HepG2 (cell line): ENCODE measurements at regions not wholly inside any gene's neighbourhood (a gene's known extent, or its start where the extent isn't known, plus 50 kb on each side); places are given as distances from the start of the nearest gene placed in this dataset.

ENCODE experiments used
- MLLT10 ChIP-seq: sonication (generic); formaldehyde crosslinking; IDR thresholded peaks from 2 replicates; pipeline ENCODE4 v1.4.0; 2020; ENCODE audit warnings: missing genetic modification reagents
- RBAK ChIP-seq: sonication (generic); formaldehyde crosslinking; IDR thresholded peaks from 2 replicates; pipeline ENCODE4 v1.5.1; 2020; ENCODE audit warnings: mild to moderate bottlenecking, missing genetic modification reagents
- REST ChIP-seq, 2 experiments: IDR thresholded peaks; 2 replicates each; pipeline ENCODE4 v1.6.1; 2011 to 2012; ENCODE audit warnings: low read length in 2 of 2, borderline replicate concordance in 1 of 2, low read depth in 1 of 2, mild to moderate bottlenecking in 1 of 2, moderate library complexity in 1 of 2
- SALL1 ChIP-seq: sonication (generic); formaldehyde crosslinking; IDR thresholded peaks from 2 replicates; pipeline ENCODE4 v1.8.0; 2022; ENCODE audit warnings: mild to moderate bottlenecking, missing genetic modification reagents
- TMF1 ChIP-seq: sonication (generic); formaldehyde crosslinking; IDR thresholded peaks from 2 replicates; pipeline ENCODE4 v1.8.1; 2022; ENCODE audit warnings: low read depth, missing genetic modification reagents
- U2AF2 ChIP-seq: fragments of 200-400 bp; formaldehyde crosslinking; IDR thresholded peaks from 2 replicates; pipeline ENCODE4 v1.6.1; 2017; ENCODE audit warnings: low read depth, mild to moderate bottlenecking, low read length
- ZBTB3 ChIP-seq: sonication (generic); formaldehyde crosslinking; IDR thresholded peaks from 2 replicates; pipeline ENCODE4 v1.4.0; 2020; ENCODE audit warnings: low read depth, mild to moderate bottlenecking, moderate library complexity, missing genetic modification reagents, borderline replicate concordance
- ZBTB7A ChIP-seq: sonication (generic); formaldehyde crosslinking; IDR thresholded peaks from 2 replicates; pipeline ENCODE4 v1.8.0; 2022; ENCODE audit warnings: mild to moderate bottlenecking, missing genetic modification reagents
- ZFP36 ChIP-seq: fragments of 150-350 bp; IDR thresholded peaks from 2 replicates; pipeline ENCODE4 v1.6.1; 2018; ENCODE audit warnings: borderline replicate concordance, low read length, low read depth; ENCODE audit not compliant: partially characterized antibody
- ZNF224 ChIP-seq: sonication (generic); formaldehyde crosslinking; IDR thresholded peaks from 2 replicates; pipeline ENCODE4 v1.5.0; 2020; ENCODE audit warnings: mild to moderate bottlenecking, missing genetic modification reagents
- ZNF326 ChIP-seq: sonication (generic); formaldehyde crosslinking; IDR thresholded peaks from 2 replicates; pipeline ENCODE4 v1.4.0; 2020; ENCODE audit warnings: missing genetic modification reagents, borderline replicate concordance
- ZNF446 ChIP-seq: sonication (generic); formaldehyde crosslinking; IDR thresholded peaks from 2 replicates; pipeline ENCODE4 v1.5.0; 2020; ENCODE audit warnings: mild to moderate bottlenecking, missing genetic modification reagents
- ZNF468 ChIP-seq: sonication (generic); formaldehyde crosslinking; IDR thresholded peaks from 2 replicates; pipeline ENCODE4 v1.8.0; 2022; ENCODE audit warnings: mild to moderate bottlenecking, moderate library complexity, missing genetic modification reagents
- ZNF644 ChIP-seq: IDR thresholded peaks from 2 replicates; pipeline ENCODE4 v1.6.1; 2016; ENCODE audit warnings: low read depth
- ZNF768 ChIP-seq: sonication (generic); formaldehyde crosslinking; IDR thresholded peaks from 2 replicates; pipeline ENCODE4 v1.4.0; 2020; ENCODE audit warnings: missing genetic modification reagents
- TF ChIP-seq, protein P1 (sequence below): IDR thresholded peaks from 2 replicates; pipeline ENCODE4 v1.6.1; 2016; ENCODE audit warnings: low read depth, control low read depth
- TF ChIP-seq, protein P2 (sequence below): sonication (generic); formaldehyde crosslinking; IDR thresholded peaks from 2 replicates; pipeline ENCODE4 v1.5.1; 2020; ENCODE audit warnings: missing genetic modification reagents, mild to moderate bottlenecking, borderline replicate concordance
- TF ChIP-seq, protein P3 (sequence below): sonication (generic); formaldehyde crosslinking; IDR thresholded peaks from 2 replicates; pipeline ENCODE4 v1.5.1; 2020; ENCODE audit warnings: missing genetic modification reagents, mild to moderate bottlenecking, borderline replicate concordance
- TF ChIP-seq, protein P4 (sequence below): sonication (generic); formaldehyde crosslinking; IDR thresholded peaks from 2 replicates; pipeline ENCODE4 v1.4.0; 2020; ENCODE audit warnings: missing genetic modification reagents, borderline replicate concordance

- TF ChIP-seq REST (IDR thresholded peaks at IDR 0.05; ENCODE audit: borderline replicate concordance in 1 of 2, low read depth in 1 of 2, low read length in 2 of 2): peak in 1 of 2 experiments; percentile 43; a peak in 1 of 4 replicates
- TF ChIP-seq ZNF468 (CRISPR knock-in tag): 0 out of 2 replicates have a peak, but pooled peaks have one; percentile 37
- TF ChIP-seq, protein P1, sequence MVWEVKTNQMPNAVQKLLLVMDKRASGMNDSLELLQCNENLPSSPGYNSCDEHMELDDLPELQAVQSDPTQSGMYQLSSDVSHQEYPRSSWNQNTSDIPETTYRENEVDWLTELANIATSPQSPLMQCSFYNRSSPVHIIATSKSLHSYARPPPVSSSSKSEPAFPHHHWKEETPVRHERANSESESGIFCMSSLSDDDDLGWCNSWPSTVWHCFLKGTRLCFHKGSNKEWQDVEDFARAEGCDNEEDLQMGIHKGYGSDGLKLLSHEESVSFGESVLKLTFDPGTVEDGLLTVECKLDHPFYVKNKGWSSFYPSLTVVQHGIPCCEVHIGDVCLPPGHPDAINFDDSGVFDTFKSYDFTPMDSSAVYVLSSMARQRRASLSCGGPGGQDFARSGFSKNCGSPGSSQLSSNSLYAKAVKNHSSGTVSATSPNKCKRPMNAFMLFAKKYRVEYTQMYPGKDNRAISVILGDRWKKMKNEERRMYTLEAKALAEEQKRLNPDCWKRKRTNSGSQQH (CRISPR knock-in tag): peak; percentile 18; the same call in 1 of the 2 replicates
- 0 out of 2 replicates have a peak, but pooled peaks have one; percentile 29 for TF ChIP-seq ZBTB3 (CRISPR knock-in tag)
- TF ChIP-seq SALL1: peak; percentile 27; the same call in 1 of the 2 replicates
- no peak for TF ChIP-seq U2AF2
- no peak for TF ChIP-seq ZNF446 (CRISPR knock-in tag)
- TF ChIP-seq ZNF326 (CRISPR knock-in tag): no peak
- TF ChIP-seq ZNF644: no peak
- TF ChIP-seq MLLT10: no peak
- TF ChIP-seq ZNF768 (CRISPR knock-in tag): peak; percentile 58; the same call in 1 of the 2 replicates
- no peak for TF ChIP-seq TMF1 (CRISPR knock-in tag)
- TF ChIP-seq RBAK (CRISPR knock-in tag): no peak
- TF ChIP-seq, protein P2, sequence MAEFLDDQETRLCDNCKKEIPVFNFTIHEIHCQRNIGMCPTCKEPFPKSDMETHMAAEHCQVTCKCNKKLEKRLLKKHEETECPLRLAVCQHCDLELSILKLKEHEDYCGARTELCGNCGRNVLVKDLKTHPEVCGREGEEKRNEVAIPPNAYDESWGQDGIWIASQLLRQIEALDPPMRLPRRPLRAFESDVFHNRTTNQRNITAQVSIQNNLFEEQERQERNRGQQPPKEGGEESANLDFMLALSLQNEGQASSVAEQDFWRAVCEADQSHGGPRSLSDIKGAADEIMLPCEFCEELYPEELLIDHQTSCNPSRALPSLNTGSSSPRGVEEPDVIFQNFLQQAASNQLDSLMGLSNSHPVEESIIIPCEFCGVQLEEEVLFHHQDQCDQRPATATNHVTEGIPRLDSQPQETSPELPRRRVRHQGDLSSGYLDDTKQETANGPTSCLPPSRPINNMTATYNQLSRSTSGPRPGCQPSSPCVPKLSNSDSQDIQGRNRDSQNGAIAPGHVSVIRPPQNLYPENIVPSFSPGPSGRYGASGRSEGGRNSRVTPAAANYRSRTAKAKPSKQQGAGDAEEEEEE (CRISPR knock-in tag): 0 out of 2 replicates have a peak, but pooled peaks have one; percentile 20
- 0 out of 2 replicates have a peak, but pooled peaks have one; percentile 28 for TF ChIP-seq ZNF224
- no peak for TF ChIP-seq ZFP36
- no peak for TF ChIP-seq ZBTB7A (CRISPR knock-in tag)
- TF ChIP-seq, protein P3, sequence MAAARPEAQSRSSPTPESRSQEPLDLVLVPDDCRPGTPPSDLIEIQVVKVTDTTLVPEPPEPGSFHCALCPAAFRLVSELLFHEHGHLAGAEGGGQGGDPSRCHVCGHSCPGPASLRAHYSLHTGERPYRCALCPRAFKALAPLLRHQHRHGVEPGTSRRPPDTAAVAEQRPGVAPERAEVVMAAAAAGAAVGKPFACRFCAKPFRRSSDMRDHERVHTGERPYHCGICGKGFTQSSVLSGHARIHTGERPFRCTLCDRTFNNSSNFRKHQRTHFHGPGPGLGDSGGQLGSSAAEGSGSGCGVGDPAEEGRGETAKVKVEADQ (CRISPR knock-in tag): peak; percentile 38; the same call in 1 of the 2 replicates
- TF ChIP-seq, protein P4, sequence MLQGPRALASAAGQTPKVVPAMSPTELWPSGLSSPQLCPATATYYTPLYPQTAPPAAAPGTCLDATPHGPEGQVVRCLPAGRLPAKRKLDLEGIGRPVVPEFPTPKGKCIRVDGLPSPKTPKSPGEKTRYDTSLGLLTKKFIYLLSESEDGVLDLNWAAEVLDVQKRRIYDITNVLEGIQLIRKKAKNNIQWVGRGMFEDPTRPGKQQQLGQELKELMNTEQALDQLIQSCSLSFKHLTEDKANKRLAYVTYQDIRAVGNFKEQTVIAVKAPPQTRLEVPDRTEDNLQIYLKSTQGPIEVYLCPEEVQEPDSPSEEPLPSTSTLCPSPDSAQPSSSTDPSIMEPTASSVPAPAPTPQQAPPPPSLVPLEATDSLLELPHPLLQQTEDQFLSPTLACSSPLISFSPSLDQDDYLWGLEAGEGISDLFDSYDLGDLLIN (CRISPR knock-in tag): no peak
These were observed 324.5 kb downstream of the SOX9 start (continued) for GRCh38 chr17:72445055-72445991.
